HG03565 (cell line): ENCODE measurements at regions not wholly inside any gene's neighbourhood (a gene's known extent, or its start where the extent isn't known, plus 50 kb on each side); places are given as distances from the start of the nearest gene placed in this dataset.

Source experiments
- ATAC-seq: cut with Tn5 transposase; IDR thresholded peaks from one replicate; pipeline ENCODE4 v1.9.1; 2021; ENCODE audit warnings: mild to moderate bottlenecking, moderate library complexity; ENCODE audit not compliant: unreplicated experiment

DNA sequence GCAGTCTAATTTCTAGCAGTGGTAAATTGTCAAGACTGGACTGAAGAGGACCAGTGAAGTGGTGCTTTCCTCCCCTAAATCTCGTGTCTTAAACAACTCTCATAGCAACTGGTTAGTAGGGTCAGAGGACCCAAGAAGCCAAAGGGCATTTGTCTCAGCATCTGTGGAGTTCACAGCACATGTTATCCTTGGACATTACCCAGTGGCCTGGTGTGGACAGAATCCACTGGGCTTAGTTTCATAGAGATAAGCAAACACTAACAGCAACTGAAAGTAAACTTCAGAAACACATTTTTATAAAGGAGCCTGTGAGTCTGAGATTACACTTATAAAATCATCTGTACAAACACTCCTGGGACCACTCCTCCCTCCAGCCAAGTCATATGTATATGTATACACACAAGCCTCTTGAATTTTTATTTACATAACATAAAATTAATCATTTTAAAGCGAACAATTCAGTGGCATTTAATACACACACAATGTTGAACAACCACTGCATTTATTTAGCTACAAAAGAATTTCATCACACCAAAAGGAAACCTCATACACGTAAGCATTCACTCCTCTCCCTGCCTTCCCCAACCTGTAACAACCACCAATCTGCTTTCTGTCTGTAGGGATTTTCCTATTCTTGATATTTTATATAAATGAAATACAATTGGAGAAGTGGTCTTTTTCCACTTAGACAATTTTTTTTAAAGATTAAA is 457.8 kb downstream of the RASEF start:
- ATAC-seq: no peak

DNA sequence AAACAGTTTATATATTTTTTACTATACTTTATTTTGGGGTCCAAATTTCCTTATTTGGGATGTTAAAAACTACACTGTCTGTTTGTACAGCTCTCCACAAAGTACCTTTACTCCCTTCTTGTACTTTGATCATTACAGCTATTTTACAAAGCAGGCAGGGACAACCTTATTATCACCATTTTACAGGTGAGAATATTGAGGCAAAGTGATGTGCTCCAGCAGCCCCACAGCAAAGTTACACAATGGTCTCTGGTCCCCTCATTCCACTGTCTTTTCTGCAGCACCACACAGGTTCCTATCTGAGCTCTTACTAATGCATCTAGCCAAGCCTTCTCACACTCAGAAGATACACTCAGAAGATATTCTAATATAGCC is 457.3 kb downstream of the RASEF start:
- no peak for ATAC-seq

DNA sequence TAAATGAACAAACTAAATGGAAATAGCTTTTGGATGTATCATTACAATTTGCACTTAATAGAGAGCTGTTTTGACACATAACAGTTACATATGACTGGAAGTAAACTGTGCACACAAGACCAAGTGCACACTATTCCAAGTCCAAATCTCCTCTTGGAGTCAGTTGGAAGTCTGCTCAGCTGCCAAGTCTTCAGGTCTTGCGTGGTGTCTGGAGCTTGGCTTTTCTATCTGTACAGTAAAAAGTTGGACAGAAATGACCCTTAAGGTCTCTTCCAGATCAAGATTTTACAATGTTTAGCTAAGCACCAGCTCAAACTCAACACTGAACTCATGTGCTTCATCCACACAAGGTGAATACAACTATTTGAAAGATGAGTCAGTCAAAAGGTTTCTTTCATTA is 456.9 kb downstream of the RASEF start:
- ATAC-seq: no peak

DNA sequence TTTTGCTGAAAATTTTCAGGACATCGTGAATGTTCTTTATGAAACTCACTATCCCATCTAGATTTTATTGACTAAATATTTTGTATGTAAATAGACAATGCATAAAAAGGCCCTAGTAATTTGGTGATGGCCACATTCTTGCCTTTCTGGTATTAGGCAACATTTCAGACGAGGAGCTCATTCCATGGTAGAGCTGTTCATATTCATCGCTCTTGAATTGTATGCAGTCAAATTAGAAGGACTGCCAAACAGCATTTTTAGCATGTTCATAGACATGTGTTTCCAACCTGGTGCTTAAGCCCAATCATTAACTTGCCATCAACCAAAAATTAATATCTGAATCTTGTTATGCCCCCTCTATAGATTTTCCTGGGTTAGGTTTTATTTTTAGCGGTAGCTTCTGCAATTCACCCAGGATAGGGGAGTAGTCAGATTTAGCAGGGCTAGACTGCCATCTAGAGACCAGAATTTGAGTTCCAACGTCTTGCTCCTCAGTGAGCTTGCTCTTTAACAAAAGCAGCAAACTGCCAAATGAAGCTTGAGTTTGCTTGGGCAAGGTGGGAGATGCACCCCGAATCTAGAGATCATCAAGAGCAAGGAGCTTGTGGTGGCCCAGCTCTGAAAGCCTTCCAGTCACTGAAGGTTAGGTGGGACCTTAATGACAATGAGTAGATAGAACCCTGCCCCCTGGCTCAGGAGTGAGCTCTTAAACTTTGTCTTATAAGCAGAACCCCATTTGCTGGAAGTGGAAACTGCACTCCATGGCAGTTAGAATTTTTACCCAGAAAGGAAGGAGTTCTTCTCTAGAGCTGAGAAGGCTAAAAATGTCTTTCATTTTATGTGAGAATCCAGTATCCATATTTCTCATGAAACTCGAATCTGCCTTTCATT is 456.2 kb downstream of the RASEF start:
- ATAC-seq: peak; percentile 57

DNA sequence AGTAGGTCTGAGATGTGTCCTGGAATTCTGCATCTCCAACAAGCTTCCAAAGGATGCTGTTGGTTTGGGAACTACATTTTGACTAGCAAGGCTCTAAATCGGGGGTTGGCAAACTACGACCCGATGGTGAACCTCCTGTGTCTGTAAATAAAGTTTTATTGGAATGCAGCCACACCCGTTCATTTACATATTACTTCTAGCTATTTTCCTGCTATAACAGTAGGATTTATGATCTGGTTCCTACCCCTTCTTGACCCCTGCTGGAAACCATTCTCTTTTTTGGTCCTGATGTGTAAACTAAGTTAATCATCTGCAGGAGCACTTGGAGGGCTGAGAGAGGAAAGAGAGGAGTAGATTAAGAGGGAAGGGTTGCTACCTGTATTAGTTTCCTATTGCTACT is 454.5 kb downstream of the RASEF start:
- ATAC-seq: no peak

DNA sequence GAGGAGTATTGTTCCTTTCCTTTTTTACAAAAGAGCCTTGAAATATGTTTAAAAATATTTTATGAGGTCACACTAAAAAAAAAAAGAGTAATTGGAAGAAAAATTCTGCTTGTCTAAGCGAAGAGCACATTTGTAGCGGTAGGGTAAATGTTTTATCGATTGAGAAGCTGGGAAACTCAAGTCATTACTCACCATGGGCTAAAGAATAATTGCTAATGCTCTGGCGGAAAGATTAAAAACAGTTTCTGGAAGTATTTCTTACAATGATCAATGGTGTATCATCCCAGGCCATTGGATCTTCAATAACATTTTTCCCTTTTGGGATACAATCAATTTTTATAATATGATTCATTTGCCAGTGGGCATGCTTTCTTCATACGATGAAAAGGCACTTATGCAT is 450.0 kb downstream of the RASEF start:
- ATAC-seq: no peak

DNA sequence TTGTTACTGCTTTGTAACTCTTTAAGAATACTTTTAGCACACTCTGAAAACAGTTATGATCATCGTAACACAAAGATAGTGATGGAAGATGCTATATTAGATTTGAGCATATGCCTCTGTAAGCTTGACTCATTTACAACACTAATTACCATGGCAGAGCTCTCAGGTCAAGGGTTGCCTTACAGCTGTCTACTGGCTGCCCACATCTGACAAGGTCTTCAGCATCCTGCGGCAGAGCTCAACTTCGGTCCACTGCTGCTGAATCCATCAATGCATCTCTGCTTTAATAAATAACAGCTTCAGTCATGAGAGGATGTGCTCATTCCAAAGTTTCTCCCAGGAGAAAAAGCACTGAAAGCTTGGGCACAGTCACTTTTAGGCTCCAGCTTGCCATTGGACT is 449.4 kb downstream of the RASEF start:
- no peak for ATAC-seq

DNA sequence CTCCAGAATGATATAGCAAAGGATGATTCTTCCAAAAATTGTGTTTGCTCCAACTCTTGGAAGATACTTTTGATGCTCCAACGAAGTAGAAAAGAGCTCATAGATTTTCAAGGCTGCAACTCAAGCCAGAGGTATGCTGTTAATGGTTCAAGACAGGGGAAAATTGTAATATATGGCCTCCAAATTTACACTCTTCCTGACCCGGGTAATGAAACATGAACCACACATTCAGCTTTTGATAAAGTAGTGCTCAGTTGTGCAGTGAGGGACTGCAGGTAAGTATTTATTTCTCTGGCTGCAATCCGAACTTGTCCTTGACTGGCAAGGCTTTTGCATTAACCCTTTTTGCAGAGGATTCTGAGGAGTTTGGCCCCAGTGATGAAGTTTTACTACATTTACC is 446.4 kb downstream of the RASEF start:
- ATAC-seq: no peak

DNA sequence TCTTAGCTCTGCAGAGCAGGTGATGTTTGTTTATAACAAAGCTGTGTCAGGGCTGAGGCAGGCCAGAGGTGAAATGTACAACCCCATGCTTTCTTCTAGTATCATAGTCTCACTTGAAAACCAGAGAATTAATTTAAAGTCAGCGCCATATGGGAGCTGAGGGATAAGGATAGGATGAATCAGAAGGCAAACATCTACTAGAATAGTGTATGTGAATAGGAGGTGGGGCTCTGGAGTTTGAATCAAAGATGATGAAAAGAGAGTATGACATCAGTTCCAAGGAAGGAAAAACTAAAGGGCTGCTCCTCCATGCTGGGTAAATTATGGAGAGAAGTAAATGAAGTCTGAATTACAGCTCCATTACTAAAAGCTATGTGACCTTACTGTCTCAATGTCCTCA is 441.5 kb downstream of the RASEF start:
- no peak for ATAC-seq

DNA sequence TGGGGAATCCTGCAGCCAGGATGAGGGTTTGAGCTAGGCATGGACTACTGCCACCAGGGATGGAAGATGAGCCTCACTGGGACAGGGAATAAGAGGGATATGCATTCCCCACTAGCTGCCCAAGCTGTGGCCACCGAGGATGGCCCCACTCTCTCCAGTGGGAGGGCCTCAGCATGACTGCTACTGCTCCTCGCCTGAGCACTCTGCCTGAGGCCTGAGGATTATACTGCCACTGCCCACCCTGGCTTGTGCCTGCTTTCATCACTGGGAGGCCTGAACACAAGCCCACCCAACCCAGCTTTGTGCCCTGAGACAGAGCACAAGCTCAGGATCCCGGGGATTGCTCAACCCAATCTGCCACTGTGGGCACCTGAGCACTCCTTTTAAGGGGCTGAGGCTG is 425.6 kb downstream of the RASEF start:
- ATAC-seq: no peak

DNA sequence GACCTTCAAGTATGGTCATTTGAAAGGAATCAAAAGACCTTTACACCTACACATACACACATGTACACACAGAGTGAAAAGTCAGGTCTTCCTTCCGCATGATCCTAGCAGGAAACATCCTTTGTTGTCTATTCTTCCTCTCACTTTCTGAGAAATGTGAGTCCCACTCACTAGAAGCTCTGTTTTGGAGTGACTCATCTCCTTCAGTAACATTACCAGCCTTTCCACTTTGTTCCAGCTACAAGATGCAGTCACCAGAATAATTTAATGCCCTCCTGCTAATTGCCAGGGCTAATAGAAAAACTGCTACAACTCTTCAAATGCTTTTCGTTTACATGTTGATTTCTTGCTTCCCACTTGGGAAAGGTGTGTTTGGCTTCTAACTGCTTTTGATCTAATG is 417.3 kb downstream of the RASEF start:
- ATAC-seq: no peak

DNA sequence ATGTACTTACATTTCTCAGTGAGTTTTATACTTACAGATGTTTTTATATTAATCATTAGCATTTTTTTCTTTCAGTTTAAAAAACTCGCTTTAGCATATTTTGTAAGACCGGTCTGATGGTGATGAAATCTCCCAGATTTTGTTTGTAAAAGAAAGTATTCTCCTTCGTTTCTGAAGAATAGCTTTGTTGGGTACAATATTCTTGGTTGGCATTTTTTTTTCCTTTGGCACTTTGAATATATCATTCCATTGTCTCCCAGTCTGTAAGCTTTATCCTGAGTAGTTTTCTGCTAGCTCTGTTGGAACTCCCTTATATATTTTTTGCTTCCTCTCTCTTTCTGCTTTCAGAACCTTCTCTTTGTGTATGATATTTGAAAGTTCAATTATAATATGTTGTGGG is 412.6 kb downstream of the RASEF start:
- ATAC-seq: no peak

DNA sequence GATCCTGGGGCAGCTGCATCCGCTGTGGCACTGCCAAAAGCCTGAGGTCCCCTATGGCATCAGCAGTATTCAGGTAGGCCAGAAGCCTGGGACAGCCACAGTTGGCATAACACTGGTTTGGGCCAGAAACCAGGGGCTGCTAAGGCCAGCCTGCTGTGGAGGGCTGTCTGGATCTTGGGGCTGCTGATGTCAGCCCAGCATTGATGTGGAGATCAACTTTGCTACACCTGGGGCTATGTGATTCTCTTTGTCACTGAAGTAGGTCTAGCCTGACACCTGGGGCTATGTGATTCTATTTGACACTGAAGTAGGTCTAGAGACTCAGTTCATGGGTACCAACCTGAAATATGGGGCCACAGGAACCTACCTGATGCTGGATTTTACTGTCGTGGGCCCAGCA is 411.5 kb downstream of the RASEF start:
- ATAC-seq: no peak

DNA sequence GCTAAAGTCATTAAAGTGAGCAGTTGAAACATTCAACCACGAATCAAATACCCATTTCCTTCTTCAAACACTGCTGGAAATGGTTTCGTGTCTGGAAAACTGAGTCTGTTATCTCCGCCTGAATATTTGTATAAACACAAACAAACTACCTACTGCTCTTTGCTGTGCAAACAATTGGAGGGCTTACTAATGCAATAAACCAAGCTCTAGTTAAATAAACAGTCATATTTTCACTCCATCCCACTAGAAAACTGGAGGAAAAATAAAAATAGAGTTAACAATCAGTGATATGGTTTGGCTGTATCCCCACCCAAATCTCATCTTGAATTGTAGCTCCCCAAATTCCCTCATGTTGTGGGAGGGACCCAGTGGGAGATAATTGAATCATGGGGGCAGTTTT is 397.6 kb downstream of the RASEF start:
- ATAC-seq: no peak

DNA sequence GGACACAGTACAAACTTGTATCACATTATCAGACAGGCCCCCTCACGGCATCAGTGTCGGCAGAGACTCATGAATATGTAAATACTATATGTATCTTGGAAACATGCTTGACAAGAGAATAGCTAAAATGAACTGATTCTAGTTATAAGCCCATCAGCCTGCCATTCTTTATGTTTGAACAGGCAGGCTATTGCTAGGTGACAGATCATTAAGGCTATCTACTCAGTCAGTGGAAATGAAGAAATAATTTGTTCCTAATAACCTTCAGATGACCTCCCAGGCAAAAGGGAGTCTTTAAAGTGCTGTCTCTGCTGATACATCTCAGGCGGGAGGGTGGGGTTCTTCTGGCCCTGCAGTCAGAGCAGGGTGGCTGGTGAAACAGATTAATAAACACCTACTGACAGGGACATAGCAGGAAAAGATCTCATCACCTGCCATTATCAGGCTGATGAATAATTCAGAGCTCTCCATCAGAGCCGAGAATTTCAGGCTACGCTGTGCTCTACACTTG is 394.2 kb downstream of the RASEF start:
- no peak for ATAC-seq

DNA sequence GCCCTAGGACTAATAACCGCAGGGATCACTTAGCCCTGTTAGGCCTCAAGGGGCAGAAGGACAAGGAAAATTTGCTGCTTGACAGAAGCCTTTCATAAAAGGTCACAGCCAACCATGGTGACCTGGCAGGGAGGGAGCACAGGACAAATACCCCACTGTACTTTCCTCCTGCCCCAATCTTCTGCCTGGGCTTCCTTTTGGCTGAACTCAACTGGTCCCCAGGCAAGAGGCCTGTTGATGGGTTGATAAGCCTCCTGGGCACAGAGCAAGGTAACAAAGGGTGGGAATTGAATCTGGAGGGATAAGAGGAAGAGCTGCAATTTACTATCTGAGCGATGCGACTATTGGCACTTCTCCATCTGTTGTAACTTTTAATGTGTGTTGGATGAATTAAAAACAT is 392.9 kb downstream of the RASEF start:
- ATAC-seq: no peak

DNA sequence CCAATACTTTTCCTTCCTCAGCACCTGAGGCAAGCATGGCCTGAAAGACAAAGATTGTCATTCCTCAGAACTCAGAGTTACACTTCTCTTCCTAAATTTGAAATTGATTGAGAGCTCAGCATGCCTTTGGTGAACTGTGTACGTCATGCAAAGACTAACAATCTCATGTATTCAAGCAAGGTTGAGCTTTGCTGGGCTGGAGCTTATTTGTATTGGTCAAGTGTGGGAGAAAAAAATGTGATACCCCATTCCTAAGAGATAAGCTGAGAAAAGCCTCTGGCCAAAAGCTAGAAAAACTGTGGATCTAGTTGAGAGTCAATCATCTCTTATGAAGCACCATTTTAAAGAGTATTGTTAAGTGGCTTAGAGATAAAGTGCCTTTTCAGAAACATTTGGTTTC is 392.2 kb downstream of the RASEF start:
- no peak for ATAC-seq

DNA sequence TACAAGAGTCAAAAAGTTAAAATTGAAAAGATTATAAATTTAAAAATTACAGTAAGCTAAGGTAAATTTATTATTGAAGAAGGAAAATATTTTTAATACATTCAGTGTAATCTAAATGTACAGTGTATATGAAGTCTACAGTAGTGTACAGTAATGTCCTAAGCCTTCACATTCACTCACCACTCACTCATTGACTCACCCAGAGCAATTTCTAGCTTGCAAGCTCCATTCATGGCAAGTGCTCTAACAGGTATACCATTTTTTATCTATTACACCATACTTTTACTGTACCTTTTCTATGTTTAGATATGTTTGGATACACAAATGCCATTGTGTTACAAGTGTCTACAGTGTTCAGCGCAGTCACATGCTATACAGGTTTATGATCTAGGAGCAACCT is 389.7 kb downstream of the RASEF start:
- ATAC-seq: no peak

DNA sequence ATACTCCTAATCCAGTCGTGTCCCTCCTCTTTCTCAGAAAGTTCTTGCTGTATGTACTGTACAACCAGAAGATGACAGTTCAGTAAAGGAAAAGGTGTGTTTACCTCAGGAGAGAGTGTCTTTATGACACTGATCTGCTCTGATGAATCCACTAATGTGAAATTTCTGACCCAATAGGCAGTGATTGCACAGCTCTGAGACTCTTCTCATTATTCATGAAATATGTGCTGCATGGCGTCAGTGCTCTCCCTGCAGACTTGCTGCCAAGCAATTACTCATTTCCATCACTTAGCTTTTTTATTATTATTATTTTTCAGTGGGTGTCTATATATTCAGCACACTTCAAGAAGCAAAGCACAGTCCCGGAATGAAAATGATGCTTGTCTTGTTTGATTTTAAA is 389.0 kb downstream of the RASEF start:
- ATAC-seq: no peak

DNA sequence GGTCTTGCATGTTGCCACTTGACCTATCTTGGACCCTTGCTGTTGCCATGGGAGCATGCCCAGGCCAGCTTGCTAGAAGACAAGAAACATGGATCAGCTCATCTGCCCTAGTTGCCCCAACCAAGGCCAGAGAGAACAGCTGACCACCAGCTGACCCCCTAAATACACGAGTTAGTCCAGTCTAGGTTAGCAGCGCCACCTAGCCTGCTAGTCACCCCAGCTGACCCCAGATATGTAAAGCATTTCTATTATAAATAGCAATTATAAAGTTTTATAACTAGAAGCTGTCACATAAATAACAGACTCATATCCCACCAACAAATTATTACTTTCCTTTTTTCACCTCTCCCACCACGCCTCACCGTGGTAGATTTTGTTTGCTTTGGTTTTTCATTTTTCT is 387.8 kb downstream of the RASEF start:
- no peak for ATAC-seq

DNA sequence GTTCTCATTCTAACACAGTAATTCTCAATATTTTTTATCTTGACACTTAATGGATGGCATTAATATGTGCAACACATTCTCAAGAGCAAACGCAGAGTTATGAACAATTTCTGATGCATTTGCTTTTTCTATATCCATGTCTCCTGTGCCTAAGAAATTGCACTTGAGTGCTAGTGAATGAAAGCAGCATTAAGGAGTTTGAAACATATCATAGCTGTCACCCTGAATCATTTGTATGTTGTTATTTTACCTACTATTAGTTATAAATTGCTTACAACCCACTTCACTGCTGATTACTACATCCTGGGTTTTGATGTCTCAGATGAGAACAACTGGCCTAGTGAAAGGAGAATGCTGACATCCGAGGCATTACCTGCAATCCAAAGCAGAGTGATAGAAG is 387.3 kb downstream of the RASEF start:
- no peak for ATAC-seq

DNA sequence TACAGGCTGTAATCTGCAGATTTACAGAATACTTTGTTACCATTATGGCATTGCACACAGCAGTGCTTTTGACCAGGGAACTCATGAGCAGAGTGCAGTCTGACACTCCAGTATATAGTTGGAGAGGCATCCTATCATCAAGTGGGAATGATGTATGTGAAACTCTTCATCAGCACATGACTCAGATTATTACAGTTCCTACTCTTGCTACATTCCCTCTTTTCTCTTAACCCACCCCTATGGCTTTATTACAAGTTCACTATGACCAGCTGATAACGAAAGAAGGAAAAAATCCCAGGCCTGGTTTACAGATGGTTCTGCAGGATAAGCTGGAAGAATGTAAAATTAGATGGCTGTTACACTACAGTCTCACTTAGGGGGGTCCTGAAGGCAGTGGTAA is 385.9 kb downstream of the RASEF start:
- ATAC-seq: no peak
